EL (cell line): ENCODE measurements at regions not wholly inside any gene's neighbourhood (a gene's known extent, or its start where the extent isn't known, plus 50 kb on each side); places are given as distances from the start of the nearest gene placed in this dataset.
"Not testable (repeated sequence)": the region's sequence is repeated elsewhere in the genome, so short reads cannot be mapped to it uniquely, and the experiment has no call there.

Source experiments
- DNase-seq: peaks from one replicate; pipeline ENCODE4 v3.0.0-alpha.2; 2016

GRCh38 chr4:8732681-8733243 is 138.9 kb downstream of the HMX1 start:
- no peak for DNase-seq

GRCh38 chr4:8732092-8732491 is 139.5 kb downstream of the CPZ start:
- DNase-seq: no peak

GRCh38 chr4:8731364-8731763 is 138.8 kb downstream of the CPZ start:
- no peak for DNase-seq

- DNase-seq: no peak
Observed at GRCh38 chr4:8730681-8731080, 138.1 kb downstream of the CPZ start.

- no peak for DNase-seq
Observed at GRCh38 chr4:8730159-8730558, 137.6 kb downstream of the CPZ start.

GRCh38 chr4:8729408-8730149 is 137.0 kb downstream of the CPZ start:
- no peak for DNase-seq

GRCh38 chr4:8728536-8729407 is 136.2 kb downstream of the CPZ start:
- no peak for DNase-seq

GRCh38 chr4:8727546-8728510 is 135.3 kb downstream of the CPZ start:
- DNase-seq: no peak

- DNase-seq: no peak
Observed at GRCh38 chr4:8727131-8727530, 134.6 kb downstream of the CPZ start.

GRCh38 chr4:8726344-8726851 is 133.8 kb downstream of the CPZ start:
- DNase-seq: no peak

GRCh38 chr4:8725845-8726244 is 133.3 kb downstream of the CPZ start:
- DNase-seq: no peak

- no peak for DNase-seq
Observed at GRCh38 chr4:8725071-8725841, 132.7 kb downstream of the CPZ start.

GRCh38 chr4:8724436-8725070 is 132.0 kb downstream of the CPZ start:
- no peak for DNase-seq

GRCh38 chr4:8723222-8723980 is 130.8 kb downstream of the CPZ start:
- no peak for DNase-seq

- no peak for DNase-seq
Observed at GRCh38 chr4:8722556-8722955, 130.0 kb downstream of the CPZ start.

- no peak for DNase-seq
Observed at GRCh38 chr4:8721621-8722020, 129.1 kb downstream of the CPZ start.

- DNase-seq: no peak
Observed at GRCh38 chr4:8719421-8719820, 126.9 kb downstream of the CPZ start.

- not testable (repeated sequence) for DNase-seq
Observed at GRCh38 chr4:8717470-8717869, 124.9 kb downstream of the CPZ start.

GRCh38 chr4:8710946-8711345 is 118.4 kb downstream of the CPZ start:
- no peak for DNase-seq

GRCh38 chr4:8710416-8710815 is 117.9 kb downstream of the CPZ start:
- DNase-seq: no peak
